ENCODE measurements at regions not wholly inside any gene's neighbourhood (a gene's known extent, or its start where the extent isn't known, plus 50 kb on each side); places are given as distances from the start of the nearest gene placed in this dataset.

- in situ Hi-C loops (cut with HindIII; ENCODE audit: low sequenced_read_pairs), result loop anchor here (5.0 kb wide), 2 partner anchors 47 to 63 kb away; no protein-coding TSS in a partner anchor
These were observed 121.7 kb downstream of the ZNF664 start for GRCh38 chr12:124094733-124095132.

DNA sequence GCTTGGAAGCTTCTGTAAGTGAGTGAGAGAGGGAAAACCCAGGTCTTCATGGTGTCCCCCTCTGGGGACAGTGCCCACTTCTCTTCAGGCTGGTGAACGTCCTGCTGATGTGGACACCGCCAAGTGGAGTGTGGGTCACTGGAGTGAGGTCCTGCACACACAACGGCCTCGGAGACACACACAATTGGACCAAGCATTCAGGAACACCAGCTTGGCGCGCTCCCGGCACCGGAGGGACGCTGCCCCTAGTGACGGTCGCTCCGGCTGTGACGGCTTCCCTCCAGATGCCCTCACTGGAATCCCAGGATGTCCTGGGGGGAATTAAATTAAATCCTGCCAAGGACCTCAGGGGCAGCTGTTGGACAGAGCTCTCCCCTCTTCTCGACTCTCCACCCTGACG is 123.1 kb downstream of the ZNF664 start:
- in situ Hi-C loops (cut with HindIII; ENCODE audit: low sequenced_read_pairs), result loop anchor here (5.0 kb wide), 2 partner anchors 49 to 61 kb away; no protein-coding TSS in a partner anchor

DNA sequence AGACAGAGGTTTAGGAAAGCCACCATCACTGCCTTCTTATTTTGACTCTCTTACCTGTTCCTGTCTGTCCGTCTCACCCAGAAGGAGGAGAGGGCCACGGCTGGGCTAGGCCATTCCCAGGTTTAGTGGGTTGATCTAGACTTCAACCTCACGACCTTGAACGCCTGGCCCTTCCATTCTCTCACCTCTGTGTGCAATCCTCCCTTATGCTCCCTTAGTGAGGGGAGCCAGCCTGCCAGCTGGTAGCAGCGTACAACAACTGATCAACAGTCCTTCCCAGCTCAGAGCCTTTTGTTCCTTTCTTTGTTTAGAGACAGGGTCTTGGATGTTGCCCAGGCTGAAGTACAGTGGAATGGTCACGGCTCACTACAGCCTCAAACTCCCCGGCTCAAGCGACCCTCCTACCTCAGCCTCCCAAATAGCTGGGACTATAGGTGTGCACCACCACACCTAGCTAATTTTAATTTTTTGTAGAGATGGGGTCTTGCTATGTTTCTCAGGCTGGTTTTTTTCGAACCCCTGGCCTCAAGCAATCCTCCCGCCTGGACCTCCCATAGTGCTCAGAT is 123.9 kb downstream of the ZNF664 start:
- in situ Hi-C loops (cut with HindIII; ENCODE audit: low sequenced_read_pairs), result loop anchor here (5.0 kb wide), 2 partner anchors 50 to 60 kb away; no protein-coding TSS in a partner anchor

- in situ Hi-C loops (cut with HindIII; ENCODE audit: low sequenced_read_pairs), result loop anchor here (5.0 kb wide), 2 partner anchors 50 to 60 kb away; no protein-coding TSS in a partner anchor
These were observed 124.7 kb downstream of the ZNF664 start for GRCh38 chr12:124097701-124098100.

DNA sequence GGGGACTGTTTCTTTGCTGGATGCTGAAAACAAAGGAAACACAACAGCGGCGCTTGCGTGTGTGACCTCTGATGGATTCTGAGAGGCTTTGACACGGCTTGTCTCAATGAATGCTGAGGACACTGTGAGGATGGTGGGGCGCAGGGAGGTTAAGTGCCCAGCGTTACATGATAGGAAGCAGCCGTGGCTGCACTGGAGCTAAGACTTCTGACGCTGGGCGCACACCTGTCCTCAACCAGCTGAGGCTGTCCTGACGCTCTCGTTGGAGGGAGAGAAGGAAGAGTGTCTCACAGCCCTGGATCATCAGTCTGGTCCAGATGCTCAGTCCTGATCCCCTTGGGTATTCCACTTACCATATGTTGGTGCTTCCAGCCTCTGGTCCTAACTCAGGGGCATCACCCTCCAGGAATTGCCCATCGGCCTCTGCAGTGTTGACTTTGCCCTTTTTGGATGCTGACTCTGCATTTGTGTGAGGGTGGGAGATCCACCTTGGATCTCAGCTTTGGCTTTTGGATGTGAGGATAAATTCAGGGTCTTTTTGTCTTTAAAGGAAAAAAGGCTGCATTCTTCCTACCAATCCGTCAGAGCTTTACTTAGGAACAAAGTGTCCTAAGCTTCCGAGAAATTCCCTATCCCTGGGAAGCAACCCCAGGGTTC is 125.2 kb downstream of the ZNF664 start:
- in situ Hi-C loops (cut with HindIII; ENCODE audit: low sequenced_read_pairs), result loop anchor here (5.0 kb wide), 2 partner anchors 51 to 59 kb away; no protein-coding TSS in a partner anchor

- in situ Hi-C loops (cut with HindIII; ENCODE audit: low sequenced_read_pairs), result loop anchor here (5.0 kb wide), 2 partner anchors 52 to 58 kb away; no protein-coding TSS in a partner anchor
These were observed 125.9 kb downstream of the ZNF664 start for GRCh38 chr12:124098887-124099286.

DNA sequence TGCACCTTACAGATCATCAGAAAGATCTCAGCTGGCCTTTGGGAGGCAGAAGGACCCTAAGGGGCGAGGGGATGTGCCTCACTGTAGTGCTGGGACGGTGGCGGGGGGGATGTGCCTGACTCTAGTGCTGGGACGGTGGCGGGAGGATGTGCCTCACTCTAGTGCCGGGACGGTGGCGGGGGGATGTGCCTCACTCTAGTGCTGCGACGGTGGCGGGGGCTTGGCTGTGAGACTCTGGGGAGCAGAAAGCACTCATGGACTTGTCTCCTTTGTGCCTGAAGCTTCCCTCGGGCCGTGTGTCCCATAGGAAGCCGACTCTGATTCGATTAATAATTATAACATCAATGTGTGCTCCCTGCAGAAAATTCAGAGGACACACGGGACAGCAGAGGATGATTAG is 126.6 kb downstream of the ZNF664 start:
- in situ Hi-C loops (cut with HindIII; ENCODE audit: low sequenced_read_pairs), result loop anchor here (5.0 kb wide), 2 partner anchors 52 to 58 kb away; no protein-coding TSS in a partner anchor

DNA sequence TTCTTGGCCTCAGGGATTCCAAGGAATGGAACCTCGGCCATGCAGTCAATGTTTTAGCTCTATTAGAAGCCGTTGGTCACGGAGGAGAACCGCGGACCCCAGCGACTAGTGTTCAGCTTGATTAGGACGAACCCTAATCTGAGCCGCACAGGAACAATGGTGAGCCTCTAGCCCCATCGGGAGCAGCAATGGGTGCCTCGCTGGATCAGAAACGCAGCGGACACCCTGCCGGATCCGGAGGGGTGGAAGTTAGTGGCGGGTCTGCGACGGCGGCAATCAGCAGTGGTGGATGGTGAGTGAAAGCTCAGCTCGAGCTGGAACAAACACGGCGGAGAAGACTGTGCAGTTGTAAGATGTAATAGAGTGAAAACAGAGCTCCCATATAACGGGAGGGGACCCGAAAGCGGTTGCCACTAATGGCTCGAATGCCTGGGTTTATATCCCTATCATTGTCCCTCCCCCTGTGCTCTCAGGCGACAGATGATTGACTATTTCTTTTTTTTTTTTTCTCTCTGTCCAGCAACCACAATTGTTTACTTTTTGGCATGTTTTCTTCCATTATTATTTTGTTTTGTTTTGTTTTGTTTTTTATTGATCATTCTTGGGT is 127.7 kb downstream of the ZNF664 start:
- in situ Hi-C loops (cut with HindIII; ENCODE audit: low sequenced_read_pairs), result no loop called here

DNA sequence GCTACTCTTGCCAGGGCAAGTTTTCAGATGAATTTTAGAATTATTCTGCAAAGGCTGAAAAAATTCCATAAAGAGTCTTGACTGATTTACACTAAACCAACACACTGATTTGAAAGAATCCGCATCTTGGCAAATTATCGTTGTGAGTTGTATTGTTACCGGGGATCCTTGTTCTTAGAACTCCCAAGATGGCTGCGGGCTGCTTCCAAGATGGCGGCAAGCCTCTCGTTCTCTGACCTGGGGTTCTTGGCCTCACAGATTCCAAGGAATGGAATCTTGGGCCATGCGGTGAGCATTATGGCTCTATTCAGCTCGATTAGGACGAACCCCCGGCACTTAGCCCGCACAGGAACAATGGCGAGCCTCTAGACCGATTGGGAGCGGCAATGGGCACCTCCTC is 132.5 kb downstream of the ZNF664 start:
- in situ Hi-C loops (cut with HindIII; ENCODE audit: low sequenced_read_pairs), result no loop called here

- in situ Hi-C loops (cut with HindIII; ENCODE audit: low sequenced_read_pairs), result no loop called here
These were observed 134.3 kb downstream of the ZNF664 start for GRCh38 chr12:124107351-124107750.

DNA sequence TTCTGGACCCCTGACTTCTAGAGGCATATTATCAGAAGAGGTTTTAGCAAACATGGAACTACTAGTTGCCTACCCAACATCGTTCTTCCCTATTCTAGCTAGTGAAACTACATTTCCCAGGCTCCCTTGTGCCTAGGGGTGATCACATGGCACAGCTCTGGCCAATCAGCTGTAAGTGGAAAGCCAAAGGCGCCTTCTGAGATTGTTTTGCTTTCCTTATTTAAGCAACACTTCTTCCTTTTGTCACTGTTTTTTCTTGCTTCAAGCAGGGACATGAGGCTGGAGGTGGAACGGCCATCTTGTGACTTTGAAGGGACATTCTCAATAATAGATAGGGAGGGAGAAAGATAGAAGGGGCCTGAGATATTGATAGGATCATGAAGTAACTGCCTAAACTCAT is 136.7 kb downstream of the ZNF664 start:
- in situ Hi-C loops (cut with HindIII; ENCODE audit: low sequenced_read_pairs), result no loop called here

- in situ Hi-C loops (cut with HindIII; ENCODE audit: low sequenced_read_pairs), result no loop called here
These were observed 137.4 kb downstream of the ZNF664 start for GRCh38 chr12:124110372-124110883.

GRCh38 chr12:124111006-124111405 is 138.0 kb downstream of the ZNF664 start:
- in situ Hi-C loops (cut with HindIII; ENCODE audit: low sequenced_read_pairs), result no loop called here

- in situ Hi-C loops (cut with HindIII; ENCODE audit: low sequenced_read_pairs), result no loop called here
These were observed 141.3 kb downstream of the ZNF664 start for GRCh38 chr12:124114316-124114715.

DNA sequence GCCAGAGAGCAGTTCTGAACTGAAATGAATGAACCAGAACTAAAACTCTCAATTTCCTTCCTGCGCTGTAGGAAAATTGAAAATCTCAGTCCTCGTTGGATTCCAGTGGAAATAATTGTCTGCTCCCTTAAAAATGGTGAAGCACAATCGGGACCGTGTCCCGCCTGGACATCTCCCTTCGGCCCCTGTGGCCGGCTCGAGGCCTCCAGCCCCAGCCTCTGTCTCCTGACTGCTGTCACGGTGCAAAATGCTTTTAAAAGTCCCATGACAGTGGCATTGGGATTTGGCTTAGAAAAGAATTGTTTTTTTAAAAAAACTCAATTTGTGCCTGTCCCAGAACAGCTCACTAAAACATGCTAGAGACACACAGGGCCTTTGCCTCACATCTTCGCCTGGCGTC is 142.5 kb downstream of the ZNF664 start:
- in situ Hi-C loops (cut with HindIII; ENCODE audit: low sequenced_read_pairs), result no loop called here

GRCh38 chr12:124115976-124116690 is 143.1 kb downstream of the ZNF664 start:
- in situ Hi-C loops (cut with HindIII; ENCODE audit: low sequenced_read_pairs), result no loop called here

GRCh38 chr12:124120739-124121138 is 147.7 kb downstream of the ZNF664 start:
- in situ Hi-C loops (cut with HindIII; ENCODE audit: low sequenced_read_pairs), result no loop called here

- in situ Hi-C loops (cut with HindIII; ENCODE audit: low sequenced_read_pairs), result no loop called here
These were observed 149.7 kb downstream of the ZNF664 start for GRCh38 chr12:124122722-124123121.

DNA sequence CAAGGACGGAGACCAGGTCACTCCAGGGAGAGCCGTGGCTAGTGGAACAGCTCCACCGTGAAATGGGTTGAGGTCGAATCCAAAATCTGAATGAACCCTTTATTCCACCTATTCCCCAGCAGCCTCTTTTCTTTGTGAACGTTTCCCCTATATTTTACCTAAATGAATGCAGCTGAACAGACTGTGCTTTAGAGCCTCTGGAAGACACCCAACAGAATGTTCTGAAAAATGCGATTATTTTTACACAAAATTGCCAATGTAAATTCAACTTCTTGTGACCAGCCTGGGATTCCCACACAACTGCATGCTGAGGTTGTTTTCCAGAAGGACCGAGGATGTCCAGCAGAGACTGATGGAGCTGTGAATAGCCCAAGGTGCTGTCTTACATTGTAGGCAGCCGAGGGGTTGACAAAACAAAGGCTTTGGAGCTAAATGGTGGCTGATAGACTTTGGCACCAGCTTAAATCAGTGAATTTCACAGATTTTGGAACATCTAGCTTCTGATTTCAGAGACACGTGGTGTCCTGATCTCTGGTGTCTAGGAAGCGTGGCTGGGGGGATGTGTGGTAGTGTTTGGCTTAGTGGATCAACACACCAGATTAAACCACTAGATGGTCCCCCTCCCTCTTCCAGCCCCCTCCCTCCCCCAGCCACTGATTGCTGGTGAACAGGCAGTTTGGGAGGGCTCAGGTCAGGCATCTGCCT is 150.4 kb downstream of the ZNF664 start:
- in situ Hi-C loops (cut with HindIII; ENCODE audit: low sequenced_read_pairs), result no loop called here

GRCh38 chr12:124125203-124125871 is 152.3 kb downstream of the ZNF664 start:
- in situ Hi-C loops (cut with HindIII; ENCODE audit: low sequenced_read_pairs), result no loop called here

All from endothelial cell of hepatic sinusoid (primary cell).